ENCODE measurements at regions not wholly inside any gene's neighbourhood (a gene's known extent, or its start where the extent isn't known, plus 50 kb on each side); places are given as distances from the start of the nearest gene placed in this dataset.

DNA sequence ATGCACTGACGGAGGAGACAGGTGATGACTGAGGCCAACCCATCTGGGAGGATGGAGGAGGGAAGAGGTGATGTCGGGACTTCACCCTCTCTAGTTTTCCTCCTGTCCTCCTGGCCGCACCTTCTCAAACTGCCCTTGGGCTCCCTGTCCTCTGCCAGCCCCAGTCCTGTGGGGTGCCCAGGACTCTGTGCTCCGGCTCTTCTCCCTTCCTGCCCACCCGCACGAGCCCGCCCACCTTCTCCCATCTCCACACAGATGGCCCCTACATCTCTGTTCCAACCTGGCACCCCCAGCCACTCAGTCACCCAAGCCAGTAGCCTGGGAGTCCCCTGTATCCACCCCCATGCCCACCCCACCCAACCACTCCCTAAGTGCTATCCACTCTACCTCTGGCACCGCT lies 206.7 kb upstream of the LINGO1 start:
- Histone ChIP-seq H3K27me3 (ENCODE audit: insufficient read depth, low read length, poor library complexity, severe bottlenecking) (no peaks in the 10 kb centered on the region), H3K4me1 (ENCODE audit: insufficient read depth, low read length) (no peaks in the 10 kb centered on the region), H3K9me3 (ENCODE audit: low read length) (no peaks in the 10 kb centered on the region), H3K27ac (ENCODE audit: low read depth, low read length) (no peak overlapping the region), H3K36me3 (ENCODE audit: insufficient read depth, low read length) (no peaks in the 10 kb centered on the region), H3K4me3 (ENCODE audit: low read length) (no peak overlapping the region)
- no peak for DNase-seq
- Mint-ChIP-seq H3K9me3 (peaks cover 0 to 5% (median 2%) of the 10 kb centered on the region in 5 donors), H3K36me3 (no peaks in the 10 kb centered on the region), H3K4me1 (no peaks in the 10 kb centered on the region), H3K27ac (no peak overlapping the region), H3K4me3 (no peak overlapping the region), H3K27me3 (peaks cover 15 to 48% of the 10 kb centered on the region in 2 donors)
- CTCF ChIA-PET, result no interaction called here
- POLR2A ChIA-PET, result no interaction called here

DNA sequence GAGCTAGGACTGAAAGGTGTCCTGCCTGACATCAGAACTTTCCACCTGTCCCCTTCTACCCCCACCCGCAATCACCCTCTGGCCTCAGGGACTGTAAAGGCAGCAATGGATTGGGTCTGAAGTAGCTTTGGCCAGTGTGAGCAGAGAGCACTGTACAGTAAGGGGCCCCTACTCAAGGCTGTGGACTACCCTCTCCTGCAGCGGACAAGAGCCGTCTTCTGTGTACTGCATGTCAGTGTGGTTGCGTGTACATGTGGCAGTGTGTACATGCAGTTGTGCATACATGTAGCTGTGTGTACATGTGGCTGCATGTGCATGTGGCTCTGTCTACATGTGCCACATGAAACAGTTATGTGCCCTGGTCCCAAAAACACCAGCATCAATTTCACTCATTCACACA lies 205.9 kb upstream of the LINGO1 start:
- Histone ChIP-seq H3K4me1 (ENCODE audit: insufficient read depth, low read length) (no peaks in the 10 kb centered on the region), H3K27me3 (ENCODE audit: insufficient read depth, low read length, poor library complexity, severe bottlenecking) (no peaks in the 10 kb centered on the region), H3K9me3 (ENCODE audit: low read length) (no peaks in the 10 kb centered on the region), H3K4me3 (ENCODE audit: low read length) (no peak overlapping the region), H3K36me3 (ENCODE audit: insufficient read depth, low read length) (no peaks in the 10 kb centered on the region), H3K27ac (ENCODE audit: low read depth, low read length) (no peak overlapping the region)
- no peaks in the 10 kb centered on the region for H3K4me1 Mint-ChIP-seq
- H3K36me3 Mint-ChIP-seq, result no peaks in the 10 kb centered on the region
- ChIA-PET CTCF (no interaction called here), POLR2A (no interaction called here)
- DNase-seq, result no peak
- H3K27ac Mint-ChIP-seq, result no peak overlapping the region
- peaks cover 0 to 2% (median 0%) of the 10 kb centered on the region in 5 donors for H3K9me3 Mint-ChIP-seq
- H3K4me3 Mint-ChIP-seq, result no peak overlapping the region
- H3K27me3 Mint-ChIP-seq, result peaks cover 15 to 45% of the 10 kb centered on the region in 2 donors

DNA sequence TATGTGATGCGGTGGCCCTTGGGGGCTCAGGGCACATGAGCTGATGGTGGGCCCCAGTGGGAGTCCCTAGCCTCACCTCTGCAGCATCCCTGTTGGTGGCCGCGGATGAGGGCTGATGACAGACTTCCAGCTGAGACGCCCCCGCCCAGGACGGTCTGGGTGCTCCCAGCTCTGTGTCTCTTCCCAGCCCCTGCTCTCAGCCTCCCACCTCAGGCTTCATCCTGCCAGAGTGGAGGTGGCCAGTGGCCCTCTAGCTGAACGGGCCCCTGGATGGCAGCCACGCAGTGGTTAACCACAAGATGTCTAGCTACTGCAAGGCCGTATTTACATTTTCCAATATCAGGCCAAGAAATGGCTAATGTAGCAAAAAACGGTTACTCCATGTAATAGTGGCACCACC lies 205.3 kb upstream of the LINGO1 start:
- ChIA-PET POLR2A (no interaction called here), CTCF (no interaction called here)
- H3K9me3 Mint-ChIP-seq, result no peaks in the 10 kb centered on the region
- Histone ChIP-seq H3K4me3 (ENCODE audit: low read length) (no peak overlapping the region), H3K27ac (ENCODE audit: low read depth, low read length) (no peak overlapping the region), H3K9me3 (ENCODE audit: low read length) (no peaks in the 10 kb centered on the region), H3K4me1 (ENCODE audit: insufficient read depth, low read length) (no peaks in the 10 kb centered on the region), H3K36me3 (ENCODE audit: insufficient read depth, low read length) (no peaks in the 10 kb centered on the region), H3K27me3 (ENCODE audit: insufficient read depth, low read length, poor library complexity, severe bottlenecking) (no peaks in the 10 kb centered on the region)
- no peak for DNase-seq
- H3K36me3 Mint-ChIP-seq, result no peaks in the 10 kb centered on the region
- H3K4me3 Mint-ChIP-seq, result no peak overlapping the region
- H3K4me1 Mint-ChIP-seq, result no peaks in the 10 kb centered on the region
- H3K27ac Mint-ChIP-seq, result no peak overlapping the region
- H3K27me3 Mint-ChIP-seq, result peaks cover 15 to 45% of the 10 kb centered on the region in 2 donors

DNA sequence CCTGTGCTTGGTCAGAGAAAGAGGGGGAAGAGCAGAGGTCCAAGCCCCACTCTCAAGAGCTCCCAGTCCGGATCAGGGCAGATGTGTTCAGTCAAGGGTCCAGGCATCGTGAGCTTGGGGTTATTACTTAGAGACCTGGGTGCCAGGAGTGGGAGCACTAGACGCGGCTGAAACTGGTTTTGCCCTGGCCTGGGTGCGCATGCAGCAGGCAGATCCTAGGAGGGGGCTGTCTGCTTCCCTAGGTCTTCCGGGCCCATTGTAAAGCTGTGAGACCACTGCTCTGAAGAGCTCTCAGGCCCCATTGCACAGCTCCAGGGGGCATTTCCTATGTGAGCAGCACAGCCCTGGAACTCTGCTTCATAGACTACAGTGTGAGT lies 204.9 kb upstream of the LINGO1 start:
- Mint-ChIP-seq H3K27me3 (peaks cover 16 to 45% of the 10 kb centered on the region in 2 donors), H3K9me3 (no peaks in the 10 kb centered on the region), H3K4me1 (no peaks in the 10 kb centered on the region), H3K4me3 (no peak overlapping the region), H3K36me3 (no peaks in the 10 kb centered on the region), H3K27ac (no peak overlapping the region)
- Histone ChIP-seq H3K4me1 (ENCODE audit: insufficient read depth, low read length) (no peaks in the 10 kb centered on the region), H3K36me3 (ENCODE audit: insufficient read depth, low read length) (no peaks in the 10 kb centered on the region), H3K27me3 (ENCODE audit: insufficient read depth, low read length, poor library complexity, severe bottlenecking) (no peaks in the 10 kb centered on the region), H3K9me3 (ENCODE audit: low read length) (no peaks in the 10 kb centered on the region), H3K4me3 (ENCODE audit: low read length) (no peak overlapping the region), H3K27ac (ENCODE audit: low read depth, low read length) (no peak overlapping the region)
- no peak for DNase-seq
- ChIA-PET POLR2A (no interaction called here), CTCF (no interaction called here)

DNA sequence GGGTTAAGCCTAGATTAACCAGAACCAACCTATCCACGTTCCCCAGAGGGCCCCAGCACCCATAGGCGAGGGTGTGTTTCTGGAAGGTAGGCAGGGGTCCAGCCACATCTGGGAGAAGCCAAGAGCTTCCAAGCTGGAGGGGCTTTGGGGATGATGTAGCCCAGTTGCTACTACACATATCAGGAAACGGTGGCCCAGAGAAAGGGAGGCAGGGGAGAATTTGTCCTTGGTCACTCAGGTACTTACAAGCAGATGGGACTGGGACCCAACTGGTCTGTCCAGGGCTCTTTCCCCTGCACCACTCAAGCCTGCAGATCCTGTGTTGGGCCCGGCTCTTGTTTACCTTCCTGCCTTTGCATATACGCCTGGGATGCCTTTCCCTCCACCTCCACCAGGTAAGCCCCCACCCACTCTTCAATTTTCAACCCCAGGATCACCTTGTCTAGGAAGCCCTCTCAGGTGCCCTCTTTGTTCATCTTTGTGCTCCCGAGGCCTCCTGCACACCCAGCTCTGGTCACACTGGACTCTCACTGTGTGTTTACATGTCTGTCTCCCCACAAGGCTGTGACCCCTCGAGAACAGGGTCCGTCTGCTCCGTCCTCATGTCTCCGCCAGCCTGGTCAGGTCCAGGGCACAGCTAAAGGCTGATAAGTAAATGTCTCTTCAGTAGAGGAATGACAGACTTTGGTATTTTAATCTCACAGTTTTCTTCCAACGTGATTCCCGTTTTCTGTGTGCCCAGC lies 204.4 kb upstream of the LINGO1 start:
- no peaks in the 10 kb centered on the region for H3K36me3 Mint-ChIP-seq
- Histone ChIP-seq H3K4me1 (ENCODE audit: insufficient read depth, low read length) (no peaks in the 10 kb centered on the region), H3K27me3 (ENCODE audit: insufficient read depth, low read length, poor library complexity, severe bottlenecking) (no peaks in the 10 kb centered on the region), H3K27ac (ENCODE audit: low read depth, low read length) (no peak overlapping the region), H3K4me3 (ENCODE audit: low read length) (no peak overlapping the region), H3K36me3 (ENCODE audit: insufficient read depth, low read length) (no peaks in the 10 kb centered on the region), H3K9me3 (ENCODE audit: low read length) (no peaks in the 10 kb centered on the region)
- POLR2A ChIA-PET, result no interaction called here
- no peaks in the 10 kb centered on the region for H3K4me1 Mint-ChIP-seq
- H3K27me3 Mint-ChIP-seq, result peaks cover 18 to 41% of the 10 kb centered on the region in 2 donors
- no peak for DNase-seq
- H3K4me3 Mint-ChIP-seq, result no peak overlapping the region
- H3K9me3 Mint-ChIP-seq, result no peaks in the 10 kb centered on the region
- CTCF ChIA-PET, result no interaction called here
- no peak overlapping the region for H3K27ac Mint-ChIP-seq

DNA sequence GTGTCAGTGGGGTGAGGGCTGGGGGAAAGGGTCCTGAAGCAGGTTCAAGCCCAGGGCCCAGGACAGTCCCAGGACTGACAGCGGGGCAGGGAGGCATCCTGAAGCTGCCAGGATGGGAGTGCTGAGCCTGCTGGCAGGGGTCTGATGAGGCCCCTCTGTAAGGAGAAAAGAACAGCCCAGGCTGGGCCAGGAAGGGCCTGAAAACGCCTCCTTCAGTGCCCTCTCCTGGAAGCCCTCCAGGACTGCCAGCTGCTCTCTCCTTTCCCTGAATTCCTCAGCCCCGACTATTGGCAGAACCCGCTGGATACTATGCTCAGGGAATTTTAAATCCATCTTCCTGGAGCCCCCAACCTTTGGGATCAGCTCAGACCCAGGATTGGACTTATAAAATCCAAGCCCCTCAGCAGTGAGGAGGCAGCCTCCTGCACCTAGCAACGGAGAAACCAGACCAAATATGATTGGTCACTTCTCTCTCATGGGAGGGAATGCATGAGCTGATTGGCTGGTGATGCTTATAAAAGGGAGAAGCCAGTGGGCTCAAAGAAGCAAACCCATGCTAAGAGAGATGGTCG lies 203.5 kb upstream of the LINGO1 start:
- Histone ChIP-seq H3K27me3 (ENCODE audit: insufficient read depth, low read length, poor library complexity, severe bottlenecking) (no peaks in the 10 kb centered on the region), H3K9me3 (ENCODE audit: low read length) (no peaks in the 10 kb centered on the region), H3K4me3 (ENCODE audit: low read length) (no peak overlapping the region), H3K27ac (ENCODE audit: low read depth, low read length) (no peak overlapping the region), H3K4me1 (ENCODE audit: insufficient read depth, low read length) (no peaks in the 10 kb centered on the region), H3K36me3 (ENCODE audit: insufficient read depth, low read length) (no peaks in the 10 kb centered on the region)
- Mint-ChIP-seq H3K4me1 (no peaks in the 10 kb centered on the region), H3K36me3 (no peaks in the 10 kb centered on the region), H3K27ac (no peak overlapping the region), H3K4me3 (no peak overlapping the region), H3K27me3 (peaks cover 15 to 41% of the 10 kb centered on the region in 2 donors), H3K9me3 (no peaks in the 10 kb centered on the region)
- ChIA-PET CTCF (no interaction called here), POLR2A (no interaction called here)
- no peak for DNase-seq

DNA sequence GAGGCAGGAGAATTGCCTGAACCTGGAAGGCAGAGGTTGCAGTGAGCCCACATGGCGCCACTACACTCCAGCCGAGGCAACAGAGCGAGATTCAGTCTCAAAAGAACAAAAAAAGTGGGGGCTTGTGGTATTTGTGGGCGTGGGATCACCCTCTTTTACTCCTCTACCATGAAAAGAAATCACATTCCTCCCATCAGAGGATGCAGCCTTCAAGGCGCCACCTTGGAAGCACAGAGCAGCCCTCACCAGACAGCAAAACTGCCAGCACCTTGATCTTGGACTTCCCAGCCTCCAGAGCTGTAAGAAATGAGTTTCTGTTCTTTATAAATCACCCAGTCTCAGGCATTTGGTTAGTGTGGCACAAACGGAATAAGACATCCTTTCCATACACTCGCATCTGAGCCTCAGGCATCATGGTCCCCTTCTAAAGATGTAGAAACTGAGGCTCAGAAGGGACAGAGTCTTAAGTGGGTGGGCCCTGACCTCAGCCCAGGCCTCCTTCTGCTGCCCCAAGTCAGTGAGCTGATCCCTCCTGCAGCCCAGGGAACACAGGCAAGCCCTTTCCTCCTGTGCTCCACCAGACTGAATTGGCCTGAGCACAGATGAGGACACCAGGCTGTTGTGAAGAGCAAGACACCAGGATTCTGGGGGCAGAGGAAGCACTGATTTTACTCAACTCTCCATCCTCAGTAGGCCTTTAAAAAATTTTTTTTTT lies 201.7 kb upstream of the LINGO1 start:
- H3K4me3 Mint-ChIP-seq, result no peak overlapping the region
- POLR2A ChIA-PET, result no interaction called here
- no peak for DNase-seq
- Histone ChIP-seq H3K27ac (ENCODE audit: low read depth, low read length) (no peak overlapping the region), H3K4me3 (ENCODE audit: low read length) (no peak overlapping the region), H3K27me3 (ENCODE audit: insufficient read depth, low read length, poor library complexity, severe bottlenecking) (no peaks in the 10 kb centered on the region), H3K4me1 (ENCODE audit: insufficient read depth, low read length) (no peaks in the 10 kb centered on the region), H3K9me3 (ENCODE audit: low read length) (no peaks in the 10 kb centered on the region), H3K36me3 (ENCODE audit: insufficient read depth, low read length) (no peaks in the 10 kb centered on the region)
- H3K9me3 Mint-ChIP-seq, result no peaks in the 10 kb centered on the region
- H3K27me3 Mint-ChIP-seq, result peaks cover 12 to 27% of the 10 kb centered on the region in 2 donors
- CTCF ChIA-PET, result no interaction called here
- H3K36me3 Mint-ChIP-seq, result no peaks in the 10 kb centered on the region
- peaks cover 0 to 2% (median 0%) of the 10 kb centered on the region in 3 donors for H3K4me1 Mint-ChIP-seq
- H3K27ac Mint-ChIP-seq, result no peak overlapping the region

DNA sequence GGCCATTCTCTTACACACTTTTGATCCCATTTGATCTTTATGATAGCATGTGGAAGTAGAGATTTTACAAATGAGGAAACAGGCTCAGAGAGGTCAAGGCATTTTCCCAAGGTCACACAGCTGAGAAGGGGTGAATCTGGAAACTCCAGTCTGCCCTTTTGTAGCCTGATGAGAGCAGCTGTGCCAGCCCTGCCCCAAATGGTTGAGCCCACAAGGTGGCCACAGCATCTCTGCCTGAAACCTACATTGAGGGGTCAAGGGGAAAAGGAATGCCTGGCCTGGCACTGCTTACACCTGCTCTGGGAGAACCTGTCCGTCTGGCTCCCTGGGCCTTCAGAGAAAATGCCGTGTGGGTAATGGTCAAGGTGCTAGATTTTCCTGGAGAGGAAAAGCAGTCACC lies 200.2 kb upstream of the LINGO1 start:
- Mint-ChIP-seq H3K27me3 (peaks cover 12 to 16% of the 10 kb centered on the region in 2 donors), H3K4me3 (no peak overlapping the region), H3K27ac (no peak overlapping the region), H3K4me1 (peaks cover 0 to 2% (median 0%) of the 10 kb centered on the region in 3 donors), H3K36me3 (no peaks in the 10 kb centered on the region), H3K9me3 (no peaks in the 10 kb centered on the region)
- Histone ChIP-seq H3K4me3 (ENCODE audit: low read length) (no peak overlapping the region), H3K9me3 (ENCODE audit: low read length) (no peaks in the 10 kb centered on the region), H3K27me3 (ENCODE audit: insufficient read depth, low read length, poor library complexity, severe bottlenecking) (no peaks in the 10 kb centered on the region), H3K4me1 (ENCODE audit: insufficient read depth, low read length) (no peaks in the 10 kb centered on the region), H3K36me3 (ENCODE audit: insufficient read depth, low read length) (no peaks in the 10 kb centered on the region), H3K27ac (ENCODE audit: low read depth, low read length) (no peak overlapping the region)
- CTCF ChIA-PET, result no interaction called here
- POLR2A ChIA-PET, result no interaction called here
- DNase-seq, result no peak

Data from CD8-positive, alpha-beta memory T cell (primary cell).